ENCODE measurements at regions not wholly inside any gene's neighbourhood (a gene's known extent, or its start where the extent isn't known, plus 50 kb on each side); places are given as distances from the start of the nearest gene placed in this dataset.
"Not testable (repeated sequence)": the region's sequence is repeated elsewhere in the genome, so short reads cannot be mapped to it uniquely, and the experiment has no call there.

- Mint-ChIP-seq H3K4me1 (no peaks in the 10 kb centered on the region), H3K9me3 (peaks cover 0 to 7% (median 0%) of the 10 kb centered on the region in 7 donors), H3K27ac (no peak overlapping the region), H3K4me3 (no peak overlapping the region), H3K36me3 (no peaks in the 10 kb centered on the region), H3K27me3 (ENCODE audit: low read depth in 3 of 3) (peaks cover 7 to 11% (median 8%) of the 10 kb centered on the region in 3 donors)
- Histone ChIP-seq H3K27ac (ENCODE audit: low read depth in 1 of 2, low read length in 2 of 2) (no peak overlapping the region), H3K4me1 (ENCODE audit: control insufficient read depth in 1 of 2, insufficient read depth in 2 of 2, low read length in 2 of 2) (no peaks in the 10 kb centered on the region), H3K9me3 (replicated peaks in 1 of 2; ENCODE audit: control insufficient read depth in 1 of 2, insufficient read depth in 1 of 2, low read length in 2 of 2) (no peaks in the 10 kb centered on the region), H3K36me3 (replicated peaks in 1 of 2; ENCODE audit: control insufficient read depth in 1 of 2, insufficient read depth in 2 of 2, low read length in 2 of 2) (no peaks in the 10 kb centered on the region), H4K20me1 (ENCODE audit: insufficient read depth, low read length) (no peaks in the 10 kb centered on the region), H3K9ac (ENCODE audit: insufficient read depth, low read length, poor library complexity, severe bottlenecking) (no peak overlapping the region), H3K4me2 (replicated peaks; ENCODE audit: extremely low read depth, low read length, poor library complexity, severe bottlenecking) (no peak overlapping the region), H3K4me3 (replicated peaks in 1 of 3; ENCODE audit: low read depth in 2 of 3, low read length in 3 of 3) (no peak overlapping the region), H3K27me3 (ENCODE audit: control insufficient read depth in 2 of 2, insufficient read depth in 2 of 2, low read length in 2 of 2) (peaks cover 0 to 2% of the 10 kb centered on the region in 2 donors), H2AFZ (ENCODE audit: insufficient read depth, low read depth, low read length, poor library complexity, severe bottlenecking) (no peak overlapping the region), H3K79me2 (ENCODE audit: insufficient read depth, low read length) (no peaks in the 10 kb centered on the region)
- intact Hi-C loops (cut with micrococcal nuclease): no loop called here
- WGBS (ENCODE audit: insufficient coverage): 100% methylated on average over 1 of the region's 2 CpGs
- no peak for DNase-seq
- no peak for TF ChIP-seq CTCF (IDR thresholded peaks at IDR 0.05)
Measured at GRCh38 chr17:33712120-33712519, 419.0 kb upstream of the ASIC2 start.

- Histone ChIP-seq H3K4me3 (replicated peaks in 1 of 3; ENCODE audit: low read depth in 2 of 3, low read length in 3 of 3) (no peak overlapping the region), H3K9me3 (replicated peaks in 1 of 2; ENCODE audit: control insufficient read depth in 1 of 2, insufficient read depth in 1 of 2, low read length in 2 of 2) (no peaks in the 10 kb centered on the region), H3K4me2 (replicated peaks; ENCODE audit: extremely low read depth, low read length, poor library complexity, severe bottlenecking) (no peak overlapping the region), H3K79me2 (ENCODE audit: insufficient read depth, low read length) (no peaks in the 10 kb centered on the region), H2AFZ (ENCODE audit: insufficient read depth, low read depth, low read length, poor library complexity, severe bottlenecking) (no peak overlapping the region), H4K20me1 (ENCODE audit: insufficient read depth, low read length) (no peaks in the 10 kb centered on the region), H3K9ac (ENCODE audit: insufficient read depth, low read length, poor library complexity, severe bottlenecking) (no peak overlapping the region), H3K36me3 (replicated peaks in 1 of 2; ENCODE audit: control insufficient read depth in 1 of 2, insufficient read depth in 2 of 2, low read length in 2 of 2) (no peaks in the 10 kb centered on the region), H3K4me1 (ENCODE audit: control insufficient read depth in 1 of 2, insufficient read depth in 2 of 2, low read length in 2 of 2) (no peaks in the 10 kb centered on the region), H3K27ac (ENCODE audit: low read depth in 1 of 2, low read length in 2 of 2) (no peak overlapping the region), H3K27me3 (ENCODE audit: control insufficient read depth in 2 of 2, insufficient read depth in 2 of 2, low read length in 2 of 2) (peaks cover 0 to 2% of the 10 kb centered on the region in 2 donors)
- Mint-ChIP-seq H3K4me3 (no peak overlapping the region), H3K4me1 (no peaks in the 10 kb centered on the region), H3K9me3 (no peaks in the 10 kb centered on the region), H3K27ac (no peak overlapping the region), H3K27me3 (ENCODE audit: low read depth in 3 of 3) (peaks cover 5 to 8% (median 7%) of the 10 kb centered on the region in 3 donors), H3K36me3 (no peaks in the 10 kb centered on the region)
- DNase-seq: no peak
- intact Hi-C loops (cut with micrococcal nuclease): no loop called here
- TF ChIP-seq CTCF (IDR thresholded peaks at IDR 0.05): no peak
- 100% methylated on average over 1 of the region's 2 CpGs for WGBS (ENCODE audit: insufficient coverage)
Measured at GRCh38 chr17:33716957-33717356, 423.9 kb upstream of the ASIC2 start.

GRCh38 chr17:33723736-33724135 is 430.6 kb upstream of the ASIC2 start:
- H3K9ac ChIP-seq (ENCODE audit: insufficient read depth, low read length, poor library complexity, severe bottlenecking); H3K79me2 ChIP-seq (ENCODE audit: insufficient read depth, low read length); H3K4me1 Mint-ChIP-seq; H3K27ac Mint-ChIP-seq; intact Hi-C loops (cut with micrococcal nuclease); DNase-seq; H3K4me2 ChIP-seq (replicated peaks; ENCODE audit: extremely low read depth, low read length, poor library complexity, severe bottlenecking); H3K36me3 Mint-ChIP-seq; H3K4me3 ChIP-seq (replicated peaks in 1 of 3; ENCODE audit: low read depth in 2 of 3, low read length in 3 of 3); H3K4me3 Mint-ChIP-seq; H3K27me3 ChIP-seq (ENCODE audit: control insufficient read depth in 2 of 2, insufficient read depth in 2 of 2, low read length in 2 of 2); H4K20me1 ChIP-seq (ENCODE audit: insufficient read depth, low read length); H3K36me3 ChIP-seq (replicated peaks in 1 of 2; ENCODE audit: control insufficient read depth in 1 of 2, insufficient read depth in 2 of 2, low read length in 2 of 2); H3K4me1 ChIP-seq (ENCODE audit: control insufficient read depth in 1 of 2, insufficient read depth in 2 of 2, low read length in 2 of 2); H3K9me3 Mint-ChIP-seq; H3K9me3 ChIP-seq (replicated peaks in 1 of 2; ENCODE audit: control insufficient read depth in 1 of 2, insufficient read depth in 1 of 2, low read length in 2 of 2); H3K27me3 Mint-ChIP-seq (ENCODE audit: low read depth in 3 of 3); H2AFZ ChIP-seq (ENCODE audit: insufficient read depth, low read depth, low read length, poor library complexity, severe bottlenecking); H3K27ac ChIP-seq (ENCODE audit: low read depth in 1 of 2, low read length in 2 of 2): not testable (repeated sequence)
- WGBS (ENCODE audit: insufficient coverage): no CpG with 5 or more reads among the region's 3 CpGs

Measured in CD14-positive monocyte (primary cell).